Central memory CD4-positive, alpha-beta T cell (primary cell): ENCODE measurements at regions not wholly inside any gene's neighbourhood (a gene's known extent, or its start where the extent isn't known, plus 50 kb on each side); places are given as distances from the start of the nearest gene placed in this dataset.
"Not testable (repeated sequence)": the region's sequence is repeated elsewhere in the genome, so short reads cannot be mapped to it uniquely, and the experiment has no call there.

Source experiments
- DNase-seq: peaks from one replicate; pipeline ENCODE4 v3.0.0; 2022

GRCh38 chr2:149733936-149734685, 146.5 kb upstream of the MMADHC start:
- DNase-seq, result no peak

- no peak for DNase-seq
Measured at GRCh38 chr2:149732730-149733290, 145.2 kb upstream of the MMADHC start.

GRCh38 chr2:149732001-149732685, 144.6 kb upstream of the MMADHC start:
- no peak for DNase-seq

- no peak for DNase-seq
Measured at GRCh38 chr2:149731079-149731478, 143.5 kb upstream of the MMADHC start.

- no peak for DNase-seq
Measured at GRCh38 chr2:149729586-149729985, 142.0 kb upstream of the MMADHC start.

- DNase-seq, result no peak
Measured at GRCh38 chr2:149727927-149728326, 140.4 kb upstream of the MMADHC start.

GRCh38 chr2:149725234-149725633, 137.7 kb upstream of the MMADHC start:
- no peak for DNase-seq

- no peak for DNase-seq
Measured at GRCh38 chr2:149724091-149724490, 136.5 kb upstream of the MMADHC start.

- DNase-seq, result no peak
Measured at GRCh38 chr2:149720615-149721014, 133.0 kb upstream of the MMADHC start.

GRCh38 chr2:149719695-149720094, 132.1 kb upstream of the MMADHC start:
- DNase-seq, result no peak

- DNase-seq, result no peak
Measured at GRCh38 chr2:149716687-149717086, 129.1 kb upstream of the MMADHC start.

GRCh38 chr2:149715894-149716293, 128.3 kb upstream of the MMADHC start:
- no peak for DNase-seq

- no peak for DNase-seq
Measured at GRCh38 chr2:149715005-149715592, 127.5 kb upstream of the MMADHC start.

GRCh38 chr2:149709496-149710263, 122.1 kb upstream of the MMADHC start:
- no peak for DNase-seq

- DNase-seq, result no peak
Measured at GRCh38 chr2:149703281-149703680, 115.7 kb upstream of the MMADHC start.

- DNase-seq, result no peak
Measured at GRCh38 chr2:149702571-149702970, 115.0 kb upstream of the MMADHC start.

- DNase-seq, result no peak
Measured at GRCh38 chr2:149701241-149701640, 113.7 kb upstream of the MMADHC start.

- no peak for DNase-seq
Measured at GRCh38 chr2:149692961-149693396, 105.4 kb upstream of the MMADHC start.

- no peak for DNase-seq
Measured at GRCh38 chr2:149690825-149691224, 103.2 kb upstream of the MMADHC start.

- no peak for DNase-seq
Measured at GRCh38 chr2:149687052-149687427, 99.5 kb upstream of the MMADHC start.

- DNase-seq, result no peak
Measured at GRCh38 chr2:149686136-149687051, 98.8 kb upstream of the MMADHC start.

- DNase-seq, result not testable (repeated sequence)
Measured at GRCh38 chr2:149685401-149685800, 97.8 kb upstream of the MMADHC start.
